ENCODE measurements at regions not wholly inside any gene's neighbourhood (a gene's known extent, or its start where the extent isn't known, plus 50 kb on each side); places are given as distances from the start of the nearest gene placed in this dataset.

DNA sequence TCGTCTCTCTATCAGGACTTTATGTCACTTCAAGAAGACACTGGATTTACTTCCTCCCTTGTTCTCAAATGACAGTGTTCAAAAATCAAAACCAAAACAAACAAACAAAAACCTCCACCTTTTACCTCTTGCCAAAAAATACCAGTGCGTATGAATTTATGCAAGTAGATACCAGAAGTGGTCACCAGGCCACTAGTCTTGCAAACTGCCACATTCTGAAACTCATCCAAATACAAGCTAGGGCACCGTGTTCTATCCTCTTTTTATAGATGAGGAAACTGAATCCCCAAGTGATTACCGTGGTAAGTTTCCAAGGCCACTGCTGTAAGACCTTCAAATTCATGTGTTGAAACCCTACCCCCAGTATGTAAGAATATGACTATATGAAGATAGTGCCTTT lies 343.9 kb upstream of the KITLG start:
- TF ChIP-seq, protein P1, sequence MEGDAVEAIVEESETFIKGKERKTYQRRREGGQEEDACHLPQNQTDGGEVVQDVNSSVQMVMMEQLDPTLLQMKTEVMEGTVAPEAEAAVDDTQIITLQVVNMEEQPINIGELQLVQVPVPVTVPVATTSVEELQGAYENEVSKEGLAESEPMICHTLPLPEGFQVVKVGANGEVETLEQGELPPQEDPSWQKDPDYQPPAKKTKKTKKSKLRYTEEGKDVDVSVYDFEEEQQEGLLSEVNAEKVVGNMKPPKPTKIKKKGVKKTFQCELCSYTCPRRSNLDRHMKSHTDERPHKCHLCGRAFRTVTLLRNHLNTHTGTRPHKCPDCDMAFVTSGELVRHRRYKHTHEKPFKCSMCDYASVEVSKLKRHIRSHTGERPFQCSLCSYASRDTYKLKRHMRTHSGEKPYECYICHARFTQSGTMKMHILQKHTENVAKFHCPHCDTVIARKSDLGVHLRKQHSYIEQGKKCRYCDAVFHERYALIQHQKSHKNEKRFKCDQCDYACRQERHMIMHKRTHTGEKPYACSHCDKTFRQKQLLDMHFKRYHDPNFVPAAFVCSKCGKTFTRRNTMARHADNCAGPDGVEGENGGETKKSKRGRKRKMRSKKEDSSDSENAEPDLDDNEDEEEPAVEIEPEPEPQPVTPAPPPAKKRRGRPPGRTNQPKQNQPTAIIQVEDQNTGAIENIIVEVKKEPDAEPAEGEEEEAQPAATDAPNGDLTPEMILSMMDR (IDR thresholded peaks at IDR 0.05), result no peak
- no peak for TF ChIP-seq POLR2A (IDR thresholded peaks at IDR 0.05)
